Stimulated activated CD8-positive, alpha-beta memory T cell treated with anti-CD3 and anti-CD28 coated beads, Interleukin-7, amount 100 ng/mL, for 4 hours (primary cell): ENCODE measurements at regions not wholly inside any gene's neighbourhood (a gene's known extent, or its start where the extent isn't known, plus 50 kb on each side); places are given as distances from the start of the nearest gene placed in this dataset.
"Not testable (repeated sequence)": the region's sequence is repeated elsewhere in the genome, so short reads cannot be mapped to it uniquely, and the experiment has no call there.

ENCODE experiments used
- DNase-seq, 2 donors: peaks; one replicate each; pipeline ENCODE4 v3.0.0-alpha.2; 2020; ENCODE audit warnings: low read depth in 2 of 2

GRCh38 chr10:27344568-27345454 is 104.2 kb upstream of the ACBD5 start:
- DNase-seq: no peak

DNA sequence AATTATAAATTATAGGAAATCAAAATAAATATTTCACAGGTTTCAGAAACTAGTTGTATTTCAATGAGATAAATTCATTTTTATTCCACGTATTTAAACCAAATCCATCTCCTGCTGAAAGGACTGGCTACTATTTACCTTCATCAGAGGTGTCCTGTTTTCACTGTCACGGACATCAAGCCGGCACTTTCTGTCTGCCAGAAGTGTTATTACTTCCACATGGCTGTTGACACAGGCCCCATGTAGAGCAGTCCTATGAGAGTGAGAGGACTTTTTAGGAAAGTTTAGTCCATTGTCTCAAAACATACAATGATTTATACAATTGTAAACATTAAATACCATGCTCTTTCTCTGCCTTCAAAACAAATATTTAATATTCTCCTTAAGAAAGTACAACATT is 100.4 kb upstream of the ACBD5 start:
- DNase-seq: no peak

- DNase-seq: not testable (repeated sequence)
These were observed 94.6 kb upstream of the ACBD5 start for GRCh38 chr10:27335246-27335645.

GRCh38 chr10:27330074-27330473 is 89.5 kb upstream of the ACBD5 start:
- DNase-seq: no peak

DNA sequence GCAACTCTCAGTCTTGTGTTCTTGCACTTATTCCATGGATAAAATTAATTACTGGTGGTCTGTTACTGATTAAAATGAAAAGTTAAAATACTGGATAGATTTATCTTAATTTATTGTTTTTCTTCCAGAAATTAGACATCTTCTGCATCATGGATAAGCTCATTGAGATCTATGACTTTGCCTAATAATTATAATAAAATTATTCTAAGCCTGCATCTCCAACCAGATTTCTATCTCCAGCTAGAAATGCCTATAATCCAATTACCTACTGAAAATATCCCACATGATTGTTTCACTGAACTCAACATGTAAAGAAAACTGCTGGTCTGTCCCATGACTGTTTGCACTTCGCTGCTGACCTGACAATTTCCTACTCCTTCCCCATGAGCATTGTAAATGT is 88.3 kb upstream of the ACBD5 start:
- DNase-seq: no peak

DNA sequence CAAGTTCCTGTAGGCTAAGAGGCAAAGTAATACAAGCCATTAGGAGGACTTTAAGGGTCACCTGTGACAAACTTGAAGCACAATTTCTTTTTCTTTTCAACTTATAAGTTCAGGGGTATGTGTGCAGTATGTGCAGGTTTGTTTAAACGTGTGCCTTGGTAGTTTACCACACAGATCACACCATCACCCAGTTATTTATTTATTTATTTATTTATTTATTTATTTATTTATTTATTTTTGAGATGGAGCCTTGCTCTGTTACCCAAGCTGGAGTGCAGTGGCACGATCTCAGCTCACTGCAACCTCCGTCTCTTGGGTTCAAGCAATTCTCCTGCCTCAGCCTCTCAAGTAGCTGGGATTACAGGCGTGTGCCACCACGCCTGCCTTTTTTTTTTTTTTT is 86.2 kb upstream of the ACBD5 start:
- DNase-seq: not testable (repeated sequence)

DNA sequence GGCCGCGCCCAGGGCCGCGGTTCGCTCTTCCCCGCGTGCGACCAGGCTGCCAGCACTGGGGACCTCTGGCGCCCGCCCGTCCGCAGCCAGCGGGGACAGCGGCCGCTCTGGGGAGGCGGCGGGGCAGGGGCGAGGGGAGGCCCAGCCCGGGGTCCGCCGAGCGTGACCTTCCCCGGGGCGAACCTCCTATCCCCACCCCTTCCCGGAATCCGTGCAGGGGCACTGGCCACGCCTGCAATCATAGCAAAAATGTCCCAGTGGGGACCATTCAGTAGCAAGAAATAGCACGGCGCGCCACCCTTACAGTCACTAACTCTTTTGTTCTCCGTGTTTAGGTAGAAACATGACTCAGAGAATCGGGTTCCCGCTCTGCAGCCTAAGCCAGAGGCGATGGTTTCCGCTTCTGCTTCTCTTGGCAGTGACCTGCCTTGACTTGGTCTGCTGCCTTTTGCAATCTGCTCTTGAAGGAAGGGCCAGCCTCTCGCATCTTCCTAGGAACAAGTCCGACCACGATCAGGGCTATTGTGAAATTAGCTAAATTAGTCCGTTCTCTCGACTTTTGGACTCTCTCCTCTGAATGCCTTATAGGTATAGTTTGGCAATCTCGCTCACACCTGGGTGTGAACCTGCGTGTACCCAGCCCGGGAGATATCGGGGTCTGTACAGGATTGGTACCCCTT is 79.3 kb upstream of the ACBD5 start:
- DNase-seq: no peak

- not testable (repeated sequence) for DNase-seq
These were observed 78.5 kb upstream of the ACBD5 start for GRCh38 chr10:27319139-27319538.

DNA sequence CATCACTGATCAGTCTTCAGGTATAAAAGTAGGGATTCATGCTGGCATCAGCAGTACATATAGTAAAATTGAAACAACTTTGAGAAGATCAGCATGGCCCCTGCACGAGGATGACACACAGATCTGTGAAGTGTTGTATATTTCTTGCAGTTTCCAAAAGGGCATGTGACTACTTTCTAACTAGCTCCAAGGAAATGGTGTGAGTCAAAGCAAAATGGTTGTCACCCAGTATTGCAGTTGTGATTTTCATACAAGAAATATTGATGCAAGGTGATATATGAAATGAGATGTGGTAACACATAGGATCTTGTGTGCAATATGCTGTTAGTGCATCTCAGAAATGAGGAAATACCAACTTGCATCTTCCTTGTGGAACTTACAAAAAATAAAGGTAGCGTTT is 74.5 kb upstream of the ACBD5 start:
- DNase-seq: not testable (repeated sequence)

- not testable (repeated sequence) for DNase-seq
These were observed 73.0 kb upstream of the ACBD5 start for GRCh38 chr10:27313586-27313985.

- no peak for DNase-seq
These were observed 72.3 kb upstream of the ACBD5 start for GRCh38 chr10:27312854-27313253.

- DNase-seq: not testable (repeated sequence)
These were observed 71.2 kb upstream of the ACBD5 start for GRCh38 chr10:27311809-27312208.

- not testable (repeated sequence) for DNase-seq
These were observed 57.9 kb upstream of the ACBD5 start for GRCh38 chr10:27298522-27298850.

- no peak for DNase-seq
These were observed 57.4 kb upstream of the ACBD5 start for GRCh38 chr10:27297844-27298521.

- not testable (repeated sequence) for DNase-seq
These were observed 55.7 kb upstream of the ACBD5 start for GRCh38 chr10:27296285-27296684.

DNA sequence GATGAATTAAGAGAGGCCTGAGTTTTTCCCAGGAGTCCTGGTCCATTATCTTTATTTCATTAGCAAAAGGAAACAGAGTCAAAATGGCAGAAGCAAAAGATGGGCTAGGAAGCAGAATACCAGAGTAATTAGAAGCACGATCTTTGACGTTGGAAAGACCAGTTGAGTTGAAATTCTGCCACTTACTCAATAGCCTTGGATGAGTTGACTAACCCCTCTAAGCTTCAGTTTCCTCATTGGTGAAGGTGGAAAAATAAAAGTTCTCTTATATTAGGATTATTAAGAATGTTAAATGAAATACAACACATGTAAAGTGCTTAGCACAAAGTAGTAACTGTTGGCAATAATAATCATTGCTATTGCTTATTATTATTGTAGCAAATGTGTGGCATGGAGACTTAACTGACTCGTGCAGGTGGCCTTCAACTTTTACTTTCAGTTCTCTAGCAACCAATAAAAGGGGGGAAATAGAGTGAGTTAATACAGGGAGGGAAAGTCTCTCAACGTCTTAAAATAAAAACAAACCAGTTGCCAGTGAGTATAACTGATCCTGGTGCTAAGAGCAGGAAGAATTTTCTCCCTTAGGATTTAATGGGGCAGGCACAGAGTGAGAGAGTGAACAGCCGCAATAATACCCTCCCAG is 50.8 kb upstream of the ACBD5 start:
- not testable (repeated sequence) for DNase-seq
